Neuronal stem cell (in vitro differentiated cells): ENCODE measurements at regions not wholly inside any gene's neighbourhood (a gene's known extent, or its start where the extent isn't known, plus 50 kb on each side); places are given as distances from the start of the nearest gene placed in this dataset.

Experiments
- DNase-seq: peaks from one replicate; pipeline ENCODE4 v3.0.0-alpha.2; 2013; ENCODE audit warnings: low spot score
- H2AFZ ChIP-seq: one replicate; pipeline ENCODE4 v1.6.1; 2013; ENCODE audit warnings: mild to moderate bottlenecking, low read length, inconsistent platforms
- H2AK5ac ChIP-seq: 2 replicates; pipeline ENCODE4 v1.6.1; 2013; ENCODE audit warnings: low read depth, mild to moderate bottlenecking, inconsistent platforms, low read length, moderate library complexity, mixed read lengths
- H2BK120ac ChIP-seq: 2 replicates; pipeline ENCODE4 v1.6.1; 2013; ENCODE audit warnings: low read depth, mild to moderate bottlenecking, inconsistent platforms, low read length, moderate library complexity, mixed read lengths
- H2BK12ac ChIP-seq: one replicate; pipeline ENCODE4 v1.6.1; 2013; ENCODE audit warnings: low read length, inconsistent platforms
- H2BK15ac ChIP-seq: 2 replicates; pipeline ENCODE4 v1.6.1; 2013; ENCODE audit warnings: mild to moderate bottlenecking, low read length, inconsistent platforms, mixed read lengths
- H2BK5ac ChIP-seq: one replicate; pipeline ENCODE4 v1.6.1; 2013; ENCODE audit warnings: inconsistent platforms, mild to moderate bottlenecking, low read length, moderate library complexity
- H3K14ac ChIP-seq: one replicate; pipeline ENCODE4 v1.6.1; 2013; ENCODE audit warnings: low read length, inconsistent platforms
- H3K18ac ChIP-seq: 2 replicates; pipeline ENCODE4 v1.6.1; 2013; ENCODE audit warnings: low read length, inconsistent platforms
- H3K23ac ChIP-seq: 2 replicates; pipeline ENCODE4 v1.6.1; 2013; ENCODE audit warnings: low read depth, mild to moderate bottlenecking, mixed read lengths, low read length, inconsistent platforms; ENCODE audit not compliant: poor library complexity
- H3K27ac ChIP-seq: replicated peaks from 3 replicates; pipeline ENCODE4 v1.5.1; 2013; ENCODE audit warnings: low read length, inconsistent platforms
- H3K27me3 ChIP-seq, 3 experiments: 2 replicates each; pipeline ENCODE4 v1.6.1; 2013; ENCODE audit warnings: low read length in 3 of 3, mild to moderate bottlenecking in 2 of 3, inconsistent platforms in 1 of 3, low read depth in 1 of 3, mixed read lengths in 1 of 3, moderate library complexity in 1 of 3; ENCODE audit not compliant: control insufficient read depth in 3 of 3, insufficient read depth in 3 of 3
- H3K36me3 ChIP-seq, 2 donors: replicated peaks in 1 of 2; 2 replicates each; pipeline ENCODE4 v1.6.1; 2013; ENCODE audit warnings: low read length in 2 of 2; ENCODE audit not compliant: control insufficient read depth in 2 of 2, insufficient read depth in 2 of 2
- H3K4ac ChIP-seq: 2 replicates; pipeline ENCODE4 v1.6.1; 2013; ENCODE audit warnings: inconsistent platforms, mild to moderate bottlenecking, low read length, moderate library complexity
- H3K4me1 ChIP-seq, 2 donors: 1 replicate in 1 of 2; 2 replicates in 1 of 2; pipeline ENCODE4 v1.6.1; 2013; ENCODE audit warnings: low read length in 2 of 2, low read depth in 1 of 2; ENCODE audit not compliant: control insufficient read depth in 2 of 2, insufficient read depth in 1 of 2
- H3K4me2 ChIP-seq: one replicate; pipeline ENCODE4 v1.6.1; 2013; ENCODE audit warnings: mild to moderate bottlenecking, low read length, inconsistent platforms; ENCODE audit not compliant: insufficient read depth, poor library complexity, severe bottlenecking
- H3K4me3 ChIP-seq, 2 donors: 2 replicates each; pipeline ENCODE4 v1.5.1; 2013; ENCODE audit warnings: low read length in 2 of 2, mild to moderate bottlenecking in 2 of 2, inconsistent platforms in 1 of 2, moderate library complexity in 1 of 2
- H3K79me1 ChIP-seq: one replicate; pipeline ENCODE4 v1.6.1; 2013; ENCODE audit warnings: low read depth, mild to moderate bottlenecking, inconsistent platforms, low read length, moderate library complexity
- H3K9ac ChIP-seq: one replicate; pipeline ENCODE4 v1.6.1; 2013; ENCODE audit warnings: mild to moderate bottlenecking, low read depth, low read length, inconsistent platforms; ENCODE audit not compliant: poor library complexity
- H3K9me3 ChIP-seq, 2 donors: replicated peaks in 1 of 2; 2 replicates each; pipeline versions ENCODE3 to v1.6.1; 2013; ENCODE audit warnings: low read length in 2 of 2, mild to moderate bottlenecking in 2 of 2, inconsistent platforms in 1 of 2, low read depth in 1 of 2, mixed read lengths in 1 of 2, moderate library complexity in 1 of 2; ENCODE audit not compliant: control insufficient read depth in 2 of 2, insufficient read depth in 1 of 2
- H4K8ac ChIP-seq: one replicate; pipeline ENCODE4 v1.6.1; 2013; ENCODE audit warnings: low read depth, mild to moderate bottlenecking, inconsistent platforms, low read length, moderate library complexity
- H4K91ac ChIP-seq: one replicate; pipeline ENCODE4 v1.6.1; 2013; ENCODE audit warnings: low read length, low read depth, mild to moderate bottlenecking, inconsistent platforms; ENCODE audit not compliant: poor library complexity
- WGBS, 2 donors: extraction: QIAGEN DNeasy Blood & Tissue Kit; methylation state at CpG; one replicate each; pipeline ENCODE4 v1.1.7; 2013; ENCODE audit warnings: missing lambda C conversion rate in 2 of 2, mixed read lengths in 1 of 2; ENCODE audit not compliant: insufficient read length in 2 of 2, insufficient replicate concordance in 1 of 2; ENCODE audit errors: extremely low coverage in 2 of 2; 5-methylcytosine and 5-hydroxymethylcytosine counted together

- H2AFZ ChIP-seq: no peak overlapping the region
- H3K9ac ChIP-seq: no peak overlapping the region
- H2BK12ac ChIP-seq: no peak overlapping the region
Observed at GRCh38 chr10:111593578-111593977, 516.7 kb downstream of the ADRA2A start.

DNA sequence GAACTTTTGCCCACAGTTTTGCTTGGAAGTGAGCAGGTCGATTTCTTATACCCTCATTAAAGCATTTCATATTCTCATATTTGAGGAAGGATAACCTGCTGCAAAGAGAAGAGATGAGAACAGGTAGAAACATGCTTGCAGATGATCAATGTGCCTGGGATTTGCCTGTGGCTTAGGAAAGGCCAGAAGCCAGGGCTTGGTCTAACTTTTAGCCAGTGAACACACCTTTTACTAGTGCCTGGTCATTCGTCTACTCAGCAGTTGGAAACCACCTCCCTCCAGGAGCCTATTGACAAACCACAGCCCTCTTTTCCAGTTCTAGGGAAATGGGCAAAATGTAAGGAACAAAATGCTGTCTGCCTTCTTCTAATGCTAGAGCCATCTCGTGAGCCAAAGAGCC, 518.3 kb downstream of the ADRA2A start:
- Histone ChIP-seq H2AK5ac (no peak overlapping the region), H3K27me3 (no peaks in the 10 kb centered on the region), H2BK5ac (no peak overlapping the region), H3K4me3 (no peak overlapping the region), H3K4me1 (no peaks in the 10 kb centered on the region), H3K9me3 (no peaks in the 10 kb centered on the region), H3K4me2 (no peak overlapping the region), H3K9ac (no peak overlapping the region), H4K8ac (no peak overlapping the region), H3K27ac (no peak overlapping the region), H4K91ac (no peak overlapping the region), H3K18ac (no peak overlapping the region), H3K79me1 (no peaks in the 10 kb centered on the region), H3K14ac (no peak overlapping the region), H3K23ac (no peak overlapping the region), H3K4ac (no peak overlapping the region), H2AFZ (no peak overlapping the region), H3K36me3 (no peaks in the 10 kb centered on the region), H2BK120ac (no peak overlapping the region), H2BK15ac (no peak overlapping the region), H2BK12ac (no peak overlapping the region)
- no peak for DNase-seq
- no CpG with 5 or more reads among the region's 3 CpGs for WGBS, 2 donors

More at GRCh38 chr10:111593578-111593977, 516.7 kb downstream of the ADRA2A start:
- Histone ChIP-seq H4K8ac (no peak overlapping the region), H3K4ac (no peak overlapping the region), H3K18ac (no peak overlapping the region), H3K27me3 (no peaks in the 10 kb centered on the region), H2AK5ac (no peak overlapping the region), H3K27ac (no peak overlapping the region), H3K23ac (no peak overlapping the region), H3K36me3 (no peaks in the 10 kb centered on the region), H3K14ac (no peak overlapping the region), H3K4me1 (no peaks in the 10 kb centered on the region), H4K91ac (no peak overlapping the region), H2BK5ac (no peak overlapping the region), H2BK15ac (no peak overlapping the region), H3K9me3 (no peaks in the 10 kb centered on the region), H3K4me3 (no peak overlapping the region), H3K4me2 (no peak overlapping the region), H3K79me1 (no peaks in the 10 kb centered on the region), H2BK120ac (no peak overlapping the region)
- no peak for DNase-seq
- no CpG with 5 or more reads among the region's 3 CpGs for WGBS, 2 donors

DNA sequence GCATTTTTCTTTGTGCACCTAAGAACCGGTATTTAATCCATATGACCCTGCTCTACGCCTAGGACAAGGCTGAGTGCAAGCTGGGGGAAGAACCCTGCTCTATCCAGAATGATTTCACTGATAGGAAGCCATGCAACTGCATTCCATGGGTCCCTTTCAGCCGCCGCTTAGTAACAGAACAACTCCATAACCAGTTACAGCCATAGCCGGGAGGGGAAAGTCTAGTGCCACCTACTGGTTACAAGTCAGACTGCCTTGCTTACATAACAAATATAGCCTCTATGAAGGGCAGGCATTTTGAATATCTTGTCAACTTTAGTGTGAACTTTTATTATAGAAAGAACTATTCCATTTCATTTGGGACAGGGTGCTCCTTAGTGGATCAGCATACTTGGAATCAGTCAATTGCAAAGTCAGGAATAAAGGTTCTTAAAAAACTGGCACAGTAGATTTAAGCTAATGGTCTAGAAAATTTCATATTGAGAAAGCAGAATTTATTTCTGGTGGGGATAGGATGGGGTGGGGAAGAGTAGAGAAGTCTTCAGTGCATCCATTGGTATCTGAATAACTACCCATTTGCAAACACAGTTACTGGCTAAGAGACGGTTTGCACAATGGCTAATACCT, 521.7 kb downstream of the ADRA2A start:
- Histone ChIP-seq H3K4me2 (no peak overlapping the region), H2AK5ac (no peak overlapping the region), H4K8ac (no peak overlapping the region), H2AFZ (no peak overlapping the region), H3K4me1 (no peaks in the 10 kb centered on the region), H3K18ac (no peak overlapping the region), H2BK12ac (no peak overlapping the region), H2BK5ac (no peak overlapping the region), H3K23ac (no peak overlapping the region), H3K27ac (no peak overlapping the region), H3K9ac (no peak overlapping the region), H3K79me1 (no peaks in the 10 kb centered on the region), H3K36me3 (no peaks in the 10 kb centered on the region), H3K9me3 (no peaks in the 10 kb centered on the region), H4K91ac (no peak overlapping the region), H3K14ac (no peak overlapping the region), H2BK15ac (no peak overlapping the region), H3K4ac (no peak overlapping the region), H2BK120ac (no peak overlapping the region), H3K27me3 (no peaks in the 10 kb centered on the region), H3K4me3 (no peak overlapping the region)
- WGBS, 2 donors: no CpG with 5 or more reads among the region's 6 CpGs
- DNase-seq: peak; percentile 58

GRCh38 chr10:111599943-111600342, 523.1 kb downstream of the ADRA2A start:
- Histone ChIP-seq H3K9ac (no peak overlapping the region), H3K4ac (no peak overlapping the region), H3K36me3 (no peaks in the 10 kb centered on the region), H3K4me1 (no peaks in the 10 kb centered on the region), H2AFZ (no peak overlapping the region), H3K14ac (no peak overlapping the region), H2BK120ac (no peak overlapping the region), H2BK12ac (no peak overlapping the region), H4K91ac (no peak overlapping the region), H4K8ac (no peak overlapping the region), H2BK15ac (no peak overlapping the region), H3K4me2 (no peak overlapping the region), H3K27ac (no peak overlapping the region), H3K27me3 (no peaks in the 10 kb centered on the region), H2AK5ac (no peak overlapping the region), H3K9me3 (no peaks in the 10 kb centered on the region), H3K18ac (no peak overlapping the region), H3K79me1 (no peaks in the 10 kb centered on the region), H3K4me3 (no peak overlapping the region), H3K23ac (no peak overlapping the region), H2BK5ac (no peak overlapping the region)
- WGBS, 2 donors: no CpG with 5 or more reads among the region's 2 CpGs
- no peak for DNase-seq
